ENCODE measurements at regions not wholly inside any gene's neighbourhood (a gene's known extent, or its start where the extent isn't known, plus 50 kb on each side); places are given as distances from the start of the nearest gene placed in this dataset.

GRCh38 chr11:103619480-103619879, 417.0 kb upstream of the DDI1 start (continued):
- TF ChIP-seq RAD21 (IDR thresholded peaks at IDR 0.05; ENCODE audit: insufficient read depth, low read depth, low read length) (peak; percentile 77), SMC3 (IDR thresholded peaks at IDR 0.05; ENCODE audit: borderline replicate concordance, low read length) (peak; percentile 21; the same call in 1 of the 2 replicates), TBL1XR1 (IDR thresholded peaks at IDR 0.05; ENCODE audit: low read depth, low read length) (no peak), MAX (IDR thresholded peaks at IDR 0.05; ENCODE audit: low read depth, low read length) (no peak), TAF1 (IDR thresholded peaks at IDR 0.05; ENCODE audit: borderline replicate concordance, low read depth, low read length) (no peak), SRF (IDR thresholded peaks at IDR 0.05; ENCODE audit: low read depth in 2 of 2, low read length in 2 of 2) (no peak), SIN3A (IDR thresholded peaks at IDR 0.05; ENCODE audit: low read depth, low read length) (no peak), ESRRA (IDR thresholded peaks at IDR 0.05; ENCODE audit: low read length) (no peak), ZNF592 (IDR thresholded peaks at IDR 0.05) (no peak), RAD51 (IDR thresholded peaks at IDR 0.05) (no peak), HDAC2 (IDR thresholded peaks at IDR 0.05) (no peak)
- TF ChIP-seq, protein P1, sequence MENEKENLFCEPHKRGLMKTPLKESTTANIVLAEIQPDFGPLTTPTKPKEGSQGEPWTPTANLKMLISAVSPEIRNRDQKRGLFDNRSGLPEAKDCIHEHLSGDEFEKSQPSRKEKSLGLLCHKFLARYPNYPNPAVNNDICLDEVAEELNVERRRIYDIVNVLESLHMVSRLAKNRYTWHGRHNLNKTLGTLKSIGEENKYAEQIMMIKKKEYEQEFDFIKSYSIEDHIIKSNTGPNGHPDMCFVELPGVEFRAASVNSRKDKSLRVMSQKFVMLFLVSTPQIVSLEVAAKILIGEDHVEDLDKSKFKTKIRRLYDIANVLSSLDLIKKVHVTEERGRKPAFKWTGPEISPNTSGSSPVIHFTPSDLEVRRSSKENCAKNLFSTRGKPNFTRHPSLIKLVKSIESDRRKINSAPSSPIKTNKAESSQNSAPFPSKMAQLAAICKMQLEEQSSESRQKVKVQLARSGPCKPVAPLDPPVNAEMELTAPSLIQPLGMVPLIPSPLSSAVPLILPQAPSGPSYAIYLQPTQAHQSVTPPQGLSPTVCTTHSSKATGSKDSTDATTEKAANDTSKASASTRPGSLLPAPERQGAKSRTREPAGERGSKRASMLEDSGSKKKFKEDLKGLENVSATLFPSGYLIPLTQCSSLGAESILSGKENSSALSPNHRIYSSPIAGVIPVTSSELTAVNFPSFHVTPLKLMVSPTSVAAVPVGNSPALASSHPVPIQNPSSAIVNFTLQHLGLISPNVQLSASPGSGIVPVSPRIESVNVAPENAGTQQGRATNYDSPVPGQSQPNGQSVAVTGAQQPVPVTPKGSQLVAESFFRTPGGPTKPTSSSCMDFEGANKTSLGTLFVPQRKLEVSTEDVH (IDR thresholded peaks at IDR 0.05; ENCODE audit: low read depth, partially characterized antibody), result no peak
- TF ChIP-seq, protein P2, sequence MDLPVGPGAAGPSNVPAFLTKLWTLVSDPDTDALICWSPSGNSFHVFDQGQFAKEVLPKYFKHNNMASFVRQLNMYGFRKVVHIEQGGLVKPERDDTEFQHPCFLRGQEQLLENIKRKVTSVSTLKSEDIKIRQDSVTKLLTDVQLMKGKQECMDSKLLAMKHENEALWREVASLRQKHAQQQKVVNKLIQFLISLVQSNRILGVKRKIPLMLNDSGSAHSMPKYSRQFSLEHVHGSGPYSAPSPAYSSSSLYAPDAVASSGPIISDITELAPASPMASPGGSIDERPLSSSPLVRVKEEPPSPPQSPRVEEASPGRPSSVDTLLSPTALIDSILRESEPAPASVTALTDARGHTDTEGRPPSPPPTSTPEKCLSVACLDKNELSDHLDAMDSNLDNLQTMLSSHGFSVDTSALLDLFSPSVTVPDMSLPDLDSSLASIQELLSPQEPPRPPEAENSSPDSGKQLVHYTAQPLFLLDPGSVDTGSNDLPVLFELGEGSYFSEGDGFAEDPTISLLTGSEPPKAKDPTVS (IDR thresholded peaks at IDR 0.05; ENCODE audit: low read depth, low read length), result no peak
- TF ChIP-seq, protein P3, sequence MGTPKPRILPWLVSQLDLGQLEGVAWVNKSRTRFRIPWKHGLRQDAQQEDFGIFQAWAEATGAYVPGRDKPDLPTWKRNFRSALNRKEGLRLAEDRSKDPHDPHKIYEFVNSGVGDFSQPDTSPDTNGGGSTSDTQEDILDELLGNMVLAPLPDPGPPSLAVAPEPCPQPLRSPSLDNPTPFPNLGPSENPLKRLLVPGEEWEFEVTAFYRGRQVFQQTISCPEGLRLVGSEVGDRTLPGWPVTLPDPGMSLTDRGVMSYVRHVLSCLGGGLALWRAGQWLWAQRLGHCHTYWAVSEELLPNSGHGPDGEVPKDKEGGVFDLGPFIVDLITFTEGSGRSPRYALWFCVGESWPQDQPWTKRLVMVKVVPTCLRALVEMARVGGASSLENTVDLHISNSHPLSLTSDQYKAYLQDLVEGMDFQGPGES (IDR thresholded peaks at IDR 0.05), result no peak

All from GM12878 (cell line).